Fibroblast of villous mesenchyme (primary cell): ENCODE measurements at regions not wholly inside any gene's neighbourhood (a gene's known extent, or its start where the extent isn't known, plus 50 kb on each side); places are given as distances from the start of the nearest gene placed in this dataset.

Source experiments
- DNase-seq: peaks from one replicate; pipeline ENCODE4 v3.0.0-alpha.2; 2010; ENCODE audit warnings: low read depth
- H3K4me3 ChIP-seq: 2 replicates; pipeline ENCODE4 v1.5.1; 2011; ENCODE audit warnings: low read depth, mild to moderate bottlenecking, low read length
- TF ChIP-seq, protein P1 (sequence below): IDR thresholded peaks from 2 replicates; pipeline ENCODE4 v1.5.1; 2012; ENCODE audit warnings: low read depth, mild to moderate bottlenecking, low read length; ENCODE audit not compliant: insufficient read depth

DNA sequence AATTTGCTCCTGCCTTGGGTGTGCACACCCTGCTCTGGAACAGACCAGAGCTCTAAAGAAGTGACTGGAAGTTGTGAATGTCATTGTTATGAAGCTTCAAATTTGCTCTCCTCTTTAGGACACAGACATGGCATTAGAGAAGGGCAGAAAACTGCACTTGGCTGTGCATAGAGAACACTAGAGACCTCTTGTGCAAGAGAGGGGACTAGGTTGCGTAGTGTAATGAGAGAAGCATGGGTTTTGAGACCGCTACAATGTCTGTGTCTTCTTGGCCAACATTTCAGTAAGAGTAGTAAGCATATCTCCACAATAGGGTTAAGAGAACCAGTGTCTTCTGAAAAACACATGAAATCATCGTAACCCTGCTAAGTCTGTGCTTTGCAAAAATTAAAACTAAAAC is 423.3 kb downstream of the SPRY2 start:
- TF ChIP-seq, protein P1, sequence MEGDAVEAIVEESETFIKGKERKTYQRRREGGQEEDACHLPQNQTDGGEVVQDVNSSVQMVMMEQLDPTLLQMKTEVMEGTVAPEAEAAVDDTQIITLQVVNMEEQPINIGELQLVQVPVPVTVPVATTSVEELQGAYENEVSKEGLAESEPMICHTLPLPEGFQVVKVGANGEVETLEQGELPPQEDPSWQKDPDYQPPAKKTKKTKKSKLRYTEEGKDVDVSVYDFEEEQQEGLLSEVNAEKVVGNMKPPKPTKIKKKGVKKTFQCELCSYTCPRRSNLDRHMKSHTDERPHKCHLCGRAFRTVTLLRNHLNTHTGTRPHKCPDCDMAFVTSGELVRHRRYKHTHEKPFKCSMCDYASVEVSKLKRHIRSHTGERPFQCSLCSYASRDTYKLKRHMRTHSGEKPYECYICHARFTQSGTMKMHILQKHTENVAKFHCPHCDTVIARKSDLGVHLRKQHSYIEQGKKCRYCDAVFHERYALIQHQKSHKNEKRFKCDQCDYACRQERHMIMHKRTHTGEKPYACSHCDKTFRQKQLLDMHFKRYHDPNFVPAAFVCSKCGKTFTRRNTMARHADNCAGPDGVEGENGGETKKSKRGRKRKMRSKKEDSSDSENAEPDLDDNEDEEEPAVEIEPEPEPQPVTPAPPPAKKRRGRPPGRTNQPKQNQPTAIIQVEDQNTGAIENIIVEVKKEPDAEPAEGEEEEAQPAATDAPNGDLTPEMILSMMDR: no peak
- H3K4me3 ChIP-seq: no peak overlapping the region

GRCh38 chr13:79915114-79915811 is 425.7 kb downstream of the SPRY2 start:
- TF ChIP-seq, protein P1: no peak
- H3K4me3 ChIP-seq: no peak overlapping the region
- DNase-seq: no peak

More for the DNA sequence above, 423.3 kb downstream of the SPRY2 start:
- DNase-seq: no peak

- DNase-seq: no peak
- H3K4me3 ChIP-seq: no peak overlapping the region
- TF ChIP-seq, protein P1: no peak
Measured at GRCh38 chr13:79913141-79913827, 427.6 kb downstream of the SPRY2 start.

GRCh38 chr13:79912403-79912802 is 428.5 kb downstream of the SPRY2 start:
- TF ChIP-seq, protein P1: no peak
- H3K4me3 ChIP-seq: no peak overlapping the region
- DNase-seq: no peak

DNA sequence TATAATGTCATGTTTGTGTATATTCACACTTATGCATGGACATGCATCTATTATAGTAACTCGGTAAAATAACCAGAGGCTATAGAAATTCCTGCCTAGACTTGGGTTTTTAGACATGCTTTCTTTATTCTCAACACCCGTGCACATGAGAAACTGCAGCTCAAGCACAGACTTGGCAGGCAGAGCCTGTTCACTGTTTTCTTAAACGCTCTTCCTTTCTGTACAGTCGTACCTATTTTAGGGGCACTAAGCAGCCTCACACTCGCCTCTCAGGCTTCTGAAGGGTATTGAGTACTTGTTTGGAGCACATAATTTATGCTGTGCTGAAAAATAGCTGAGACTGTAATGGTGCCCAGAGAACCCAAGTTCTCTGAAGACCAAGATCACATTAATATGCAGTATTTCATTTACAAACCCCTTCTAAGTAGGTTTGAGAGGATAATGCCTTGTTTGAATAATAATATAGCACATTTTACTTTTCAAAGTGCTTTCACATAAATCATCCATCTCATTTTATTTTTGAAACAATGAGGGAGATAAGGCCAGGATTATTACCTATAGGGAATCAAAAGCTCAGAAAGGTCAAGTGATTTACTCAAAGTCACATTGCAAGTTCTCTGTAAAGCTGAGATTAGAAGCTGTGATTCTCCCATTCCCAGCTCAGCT is 429.9 kb downstream of the SPRY2 start:
- TF ChIP-seq, protein P1: no peak
- no peak for DNase-seq

DNA sequence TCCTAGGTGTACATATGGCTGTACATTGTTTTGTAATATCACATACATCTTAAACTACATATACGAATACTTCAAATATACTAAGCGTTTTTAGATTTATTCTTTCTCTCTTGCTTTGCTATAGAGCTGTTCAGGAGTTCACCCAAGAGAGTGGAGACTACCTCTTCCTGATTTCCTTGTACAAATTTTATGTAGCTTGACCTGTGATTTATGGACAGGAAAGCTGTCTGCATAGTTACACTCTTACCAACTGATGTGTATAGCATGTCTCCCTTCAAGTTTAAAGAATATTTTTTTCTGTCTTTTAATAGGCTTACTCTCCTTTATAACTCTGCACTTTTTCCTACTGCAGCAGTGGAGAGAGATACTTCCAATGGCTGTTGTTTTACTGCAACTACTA is 428.7 kb downstream of the NDFIP2 start:
- TF ChIP-seq, protein P1: no peak
- no peak for DNase-seq
- H3K4me3 ChIP-seq: no peak overlapping the region

More for the DNA sequence above, 429.9 kb downstream of the SPRY2 start:
- no peak overlapping the region for H3K4me3 ChIP-seq
